H1 (cell line): ENCODE measurements at regions not wholly inside any gene's neighbourhood (a gene's known extent, or its start where the extent isn't known, plus 50 kb on each side); places are given as distances from the start of the nearest gene placed in this dataset.

Experiments
- ASH2L ChIP-seq: fragments of 200-600, 300-600 bp; sonication (generic); IDR thresholded peaks from one replicate; pipeline ENCODE4 v1.7.1; 2017; ENCODE audit warnings: low read length
- EP300 ChIP-seq, 2 experiments: IDR thresholded peaks; 1 replicate in 1 of 2; 2 replicates in 1 of 2; pipeline ENCODE4 v1.6.1; 2011 to 2012; ENCODE audit warnings: low read depth in 2 of 2, low read length in 2 of 2, mild to moderate bottlenecking in 2 of 2, borderline replicate concordance in 1 of 2, inconsistent platforms in 1 of 2, moderate library complexity in 1 of 2
- JUN ChIP-seq: IDR thresholded peaks from 2 replicates; pipeline ENCODE4 v1.6.1; 2011; ENCODE audit warnings: low read depth, mild to moderate bottlenecking, improper control_type of control experiment, low read length
- KDM1A ChIP-seq: fragments of 200-600, 300-600 bp; sonication (generic); IDR thresholded peaks from 2 replicates; pipeline ENCODE4 v1.7.1; 2016; ENCODE audit warnings: mild to moderate bottlenecking, low read length, borderline replicate concordance
- KDM4A ChIP-seq: IDR thresholded peaks from one replicate; pipeline ENCODE4 v1.7.1; 2012; ENCODE audit warnings: low read depth, mild to moderate bottlenecking, moderate library complexity, low read length, inconsistent platforms; ENCODE audit not compliant: severe bottlenecking
- NANOG ChIP-seq: IDR thresholded peaks from 2 replicates; pipeline ENCODE4 v1.6.1; 2011; ENCODE audit warnings: low read length, low read depth, mild to moderate bottlenecking, inconsistent platforms; ENCODE audit not compliant: insufficient read depth, poor library complexity, severe bottlenecking
- POLR2AphosphoS5 ChIP-seq: IDR thresholded peaks from 2 replicates; pipeline ENCODE4 v1.6.1; 2011; ENCODE audit warnings: low read depth, low read length
- TF ChIP-seq, protein P1 (sequence below): fragments of 300-600 bp; sonication (generic); IDR thresholded peaks from 2 replicates; pipeline ENCODE4 v1.7.1; 2012; ENCODE audit warnings: low read length, moderate library complexity, mild to moderate bottlenecking, inconsistent platforms; ENCODE audit not compliant: insufficient replicate concordance

GRCh38 chr18:27695503-27695902 is 481.4 kb downstream of the CDH2 start (continued):
- TF ChIP-seq KDM4A (no peak), JUN (no peak), KDM1A (no peak), NANOG (no peak), ASH2L (no peak), EP300 (IDR thresholded peaks at IDR 0.05; ENCODE audit: borderline replicate concordance in 1 of 2, low read depth in 2 of 2, low read length in 2 of 2) (no peak), POLR2AphosphoS5 (no peak)
- TF ChIP-seq, protein P1, sequence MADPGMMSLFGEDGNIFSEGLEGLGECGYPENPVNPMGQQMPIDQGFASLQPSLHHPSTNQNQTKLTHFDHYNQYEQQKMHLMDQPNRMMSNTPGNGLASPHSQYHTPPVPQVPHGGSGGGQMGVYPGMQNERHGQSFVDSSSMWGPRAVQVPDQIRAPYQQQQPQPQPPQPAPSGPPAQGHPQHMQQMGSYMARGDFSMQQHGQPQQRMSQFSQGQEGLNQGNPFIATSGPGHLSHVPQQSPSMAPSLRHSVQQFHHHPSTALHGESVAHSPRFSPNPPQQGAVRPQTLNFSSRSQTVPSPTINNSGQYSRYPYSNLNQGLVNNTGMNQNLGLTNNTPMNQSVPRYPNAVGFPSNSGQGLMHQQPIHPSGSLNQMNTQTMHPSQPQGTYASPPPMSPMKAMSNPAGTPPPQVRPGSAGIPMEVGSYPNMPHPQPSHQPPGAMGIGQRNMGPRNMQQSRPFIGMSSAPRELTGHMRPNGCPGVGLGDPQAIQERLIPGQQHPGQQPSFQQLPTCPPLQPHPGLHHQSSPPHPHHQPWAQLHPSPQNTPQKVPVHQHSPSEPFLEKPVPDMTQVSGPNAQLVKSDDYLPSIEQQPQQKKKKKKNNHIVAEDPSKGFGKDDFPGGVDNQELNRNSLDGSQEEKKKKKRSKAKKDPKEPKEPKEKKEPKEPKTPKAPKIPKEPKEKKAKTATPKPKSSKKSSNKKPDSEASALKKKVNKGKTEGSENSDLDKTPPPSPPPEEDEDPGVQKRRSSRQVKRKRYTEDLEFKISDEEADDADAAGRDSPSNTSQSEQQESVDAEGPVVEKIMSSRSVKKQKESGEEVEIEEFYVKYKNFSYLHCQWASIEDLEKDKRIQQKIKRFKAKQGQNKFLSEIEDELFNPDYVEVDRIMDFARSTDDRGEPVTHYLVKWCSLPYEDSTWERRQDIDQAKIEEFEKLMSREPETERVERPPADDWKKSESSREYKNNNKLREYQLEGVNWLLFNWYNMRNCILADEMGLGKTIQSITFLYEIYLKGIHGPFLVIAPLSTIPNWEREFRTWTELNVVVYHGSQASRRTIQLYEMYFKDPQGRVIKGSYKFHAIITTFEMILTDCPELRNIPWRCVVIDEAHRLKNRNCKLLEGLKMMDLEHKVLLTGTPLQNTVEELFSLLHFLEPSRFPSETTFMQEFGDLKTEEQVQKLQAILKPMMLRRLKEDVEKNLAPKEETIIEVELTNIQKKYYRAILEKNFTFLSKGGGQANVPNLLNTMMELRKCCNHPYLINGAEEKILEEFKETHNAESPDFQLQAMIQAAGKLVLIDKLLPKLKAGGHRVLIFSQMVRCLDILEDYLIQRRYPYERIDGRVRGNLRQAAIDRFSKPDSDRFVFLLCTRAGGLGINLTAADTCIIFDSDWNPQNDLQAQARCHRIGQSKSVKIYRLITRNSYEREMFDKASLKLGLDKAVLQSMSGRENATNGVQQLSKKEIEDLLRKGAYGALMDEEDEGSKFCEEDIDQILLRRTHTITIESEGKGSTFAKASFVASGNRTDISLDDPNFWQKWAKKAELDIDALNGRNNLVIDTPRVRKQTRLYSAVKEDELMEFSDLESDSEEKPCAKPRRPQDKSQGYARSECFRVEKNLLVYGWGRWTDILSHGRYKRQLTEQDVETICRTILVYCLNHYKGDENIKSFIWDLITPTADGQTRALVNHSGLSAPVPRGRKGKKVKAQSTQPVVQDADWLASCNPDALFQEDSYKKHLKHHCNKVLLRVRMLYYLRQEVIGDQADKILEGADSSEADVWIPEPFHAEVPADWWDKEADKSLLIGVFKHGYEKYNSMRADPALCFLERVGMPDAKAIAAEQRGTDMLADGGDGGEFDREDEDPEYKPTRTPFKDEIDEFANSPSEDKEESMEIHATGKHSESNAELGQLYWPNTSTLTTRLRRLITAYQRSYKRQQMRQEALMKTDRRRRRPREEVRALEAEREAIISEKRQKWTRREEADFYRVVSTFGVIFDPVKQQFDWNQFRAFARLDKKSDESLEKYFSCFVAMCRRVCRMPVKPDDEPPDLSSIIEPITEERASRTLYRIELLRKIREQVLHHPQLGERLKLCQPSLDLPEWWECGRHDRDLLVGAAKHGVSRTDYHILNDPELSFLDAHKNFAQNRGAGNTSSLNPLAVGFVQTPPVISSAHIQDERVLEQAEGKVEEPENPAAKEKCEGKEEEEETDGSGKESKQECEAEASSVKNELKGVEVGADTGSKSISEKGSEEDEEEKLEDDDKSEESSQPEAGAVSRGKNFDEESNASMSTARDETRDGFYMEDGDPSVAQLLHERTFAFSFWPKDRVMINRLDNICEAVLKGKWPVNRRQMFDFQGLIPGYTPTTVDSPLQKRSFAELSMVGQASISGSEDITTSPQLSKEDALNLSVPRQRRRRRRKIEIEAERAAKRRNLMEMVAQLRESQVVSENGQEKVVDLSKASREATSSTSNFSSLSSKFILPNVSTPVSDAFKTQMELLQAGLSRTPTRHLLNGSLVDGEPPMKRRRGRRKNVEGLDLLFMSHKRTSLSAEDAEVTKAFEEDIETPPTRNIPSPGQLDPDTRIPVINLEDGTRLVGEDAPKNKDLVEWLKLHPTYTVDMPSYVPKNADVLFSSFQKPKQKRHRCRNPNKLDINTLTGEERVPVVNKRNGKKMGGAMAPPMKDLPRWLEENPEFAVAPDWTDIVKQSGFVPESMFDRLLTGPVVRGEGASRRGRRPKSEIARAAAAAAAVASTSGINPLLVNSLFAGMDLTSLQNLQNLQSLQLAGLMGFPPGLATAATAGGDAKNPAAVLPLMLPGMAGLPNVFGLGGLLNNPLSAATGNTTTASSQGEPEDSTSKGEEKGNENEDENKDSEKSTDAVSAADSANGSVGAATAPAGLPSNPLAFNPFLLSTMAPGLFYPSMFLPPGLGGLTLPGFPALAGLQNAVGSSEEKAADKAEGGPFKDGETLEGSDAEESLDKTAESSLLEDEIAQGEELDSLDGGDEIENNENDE = no peak
